ENCODE measurements at regions not wholly inside any gene's neighbourhood (a gene's known extent, or its start where the extent isn't known, plus 50 kb on each side); places are given as distances from the start of the nearest gene placed in this dataset.

GRCh38 chr2:188145885-188146284, 145.8 kb upstream of the GULP1 start:
- no peaks in the 10 kb centered on the region for H3K36me3 Mint-ChIP-seq (ENCODE audit: insufficient read depth, unreplicated experiment)
- intact Hi-C loops (cut with micrococcal nuclease; ENCODE audit: unreplicated experiment): no loop called here
- H3K27me3 Mint-ChIP-seq (ENCODE audit: unreplicated experiment): no peaks in the 10 kb centered on the region
- no peak for DNase-seq
- no peaks in the 10 kb centered on the region for H3K9me3 Mint-ChIP-seq (ENCODE audit: low read depth, unreplicated experiment)
- BruUV-seq (replicated peaks): no TSS peak
- TF ChIP-seq, protein P1, sequence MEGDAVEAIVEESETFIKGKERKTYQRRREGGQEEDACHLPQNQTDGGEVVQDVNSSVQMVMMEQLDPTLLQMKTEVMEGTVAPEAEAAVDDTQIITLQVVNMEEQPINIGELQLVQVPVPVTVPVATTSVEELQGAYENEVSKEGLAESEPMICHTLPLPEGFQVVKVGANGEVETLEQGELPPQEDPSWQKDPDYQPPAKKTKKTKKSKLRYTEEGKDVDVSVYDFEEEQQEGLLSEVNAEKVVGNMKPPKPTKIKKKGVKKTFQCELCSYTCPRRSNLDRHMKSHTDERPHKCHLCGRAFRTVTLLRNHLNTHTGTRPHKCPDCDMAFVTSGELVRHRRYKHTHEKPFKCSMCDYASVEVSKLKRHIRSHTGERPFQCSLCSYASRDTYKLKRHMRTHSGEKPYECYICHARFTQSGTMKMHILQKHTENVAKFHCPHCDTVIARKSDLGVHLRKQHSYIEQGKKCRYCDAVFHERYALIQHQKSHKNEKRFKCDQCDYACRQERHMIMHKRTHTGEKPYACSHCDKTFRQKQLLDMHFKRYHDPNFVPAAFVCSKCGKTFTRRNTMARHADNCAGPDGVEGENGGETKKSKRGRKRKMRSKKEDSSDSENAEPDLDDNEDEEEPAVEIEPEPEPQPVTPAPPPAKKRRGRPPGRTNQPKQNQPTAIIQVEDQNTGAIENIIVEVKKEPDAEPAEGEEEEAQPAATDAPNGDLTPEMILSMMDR (IDR thresholded peaks at IDR 0.05; ENCODE audit: unreplicated experiment): no peak
- no peak overlapping the region for H3K27ac Mint-ChIP-seq (ENCODE audit: unreplicated experiment)
- CTCF ChIA-PET: no interaction called here
- peaks cover 11% of the 10 kb centered on the region for H3K4me1 Mint-ChIP-seq (ENCODE audit: low read depth, unreplicated experiment)
- no peak overlapping the region for H3K4me3 Mint-ChIP-seq (ENCODE audit: low read depth, unreplicated experiment)

- Mint-ChIP-seq H3K9me3 (ENCODE audit: low read depth, unreplicated experiment) (no peaks in the 10 kb centered on the region), H3K4me1 (ENCODE audit: low read depth, unreplicated experiment) (peaks cover 11% of the 10 kb centered on the region), H3K36me3 (ENCODE audit: insufficient read depth, unreplicated experiment) (no peaks in the 10 kb centered on the region), H3K27ac (ENCODE audit: unreplicated experiment) (no peak overlapping the region), H3K27me3 (ENCODE audit: unreplicated experiment) (no peaks in the 10 kb centered on the region), H3K4me3 (ENCODE audit: low read depth, unreplicated experiment) (no peak overlapping the region)
- TF ChIP-seq, protein P1 (IDR thresholded peaks at IDR 0.05; ENCODE audit: unreplicated experiment): no peak
- intact Hi-C loops (cut with micrococcal nuclease; ENCODE audit: unreplicated experiment): no loop called here
- CTCF ChIA-PET: no interaction called here
- no TSS peak for BruUV-seq (replicated peaks)
- no peak for DNase-seq
Measured at GRCh38 chr2:188146888-188147287, 144.8 kb upstream of the GULP1 start.

GRCh38 chr2:188151670-188152069, 140.0 kb upstream of the GULP1 start:
- Mint-ChIP-seq H3K9me3 (ENCODE audit: low read depth, unreplicated experiment) (no peaks in the 10 kb centered on the region), H3K36me3 (ENCODE audit: insufficient read depth, unreplicated experiment) (no peaks in the 10 kb centered on the region), H3K4me3 (ENCODE audit: low read depth, unreplicated experiment) (no peak overlapping the region), H3K27me3 (ENCODE audit: unreplicated experiment) (no peaks in the 10 kb centered on the region), H3K27ac (ENCODE audit: unreplicated experiment) (no peak overlapping the region), H3K4me1 (ENCODE audit: low read depth, unreplicated experiment) (no peaks in the 10 kb centered on the region)
- no TSS peak for BruUV-seq (replicated peaks)
- DNase-seq: no peak
- TF ChIP-seq, protein P1 (IDR thresholded peaks at IDR 0.05; ENCODE audit: unreplicated experiment): no peak
- CTCF ChIA-PET: no interaction called here
- intact Hi-C loops (cut with micrococcal nuclease; ENCODE audit: unreplicated experiment): no loop called here

- Mint-ChIP-seq H3K4me3 (ENCODE audit: low read depth, unreplicated experiment) (no peak overlapping the region), H3K36me3 (ENCODE audit: insufficient read depth, unreplicated experiment) (no peaks in the 10 kb centered on the region), H3K27ac (ENCODE audit: unreplicated experiment) (no peak overlapping the region), H3K27me3 (ENCODE audit: unreplicated experiment) (no peaks in the 10 kb centered on the region), H3K9me3 (ENCODE audit: low read depth, unreplicated experiment) (no peaks in the 10 kb centered on the region), H3K4me1 (ENCODE audit: low read depth, unreplicated experiment) (no peaks in the 10 kb centered on the region)
- intact Hi-C loops (cut with micrococcal nuclease; ENCODE audit: unreplicated experiment): no loop called here
- no peak for DNase-seq
- CTCF ChIA-PET: no interaction called here
- TF ChIP-seq, protein P1 (IDR thresholded peaks at IDR 0.05; ENCODE audit: unreplicated experiment): no peak
- no TSS peak for BruUV-seq (replicated peaks)
Measured at GRCh38 chr2:188158337-188159100, 133.2 kb upstream of the GULP1 start.
